GM12878 (cell line): ENCODE measurements at regions not wholly inside any gene's neighbourhood (a gene's known extent, or its start where the extent isn't known, plus 50 kb on each side); places are given as distances from the start of the nearest gene placed in this dataset.

Experiments used
- ATAC-seq: fragments of 200-7000 bp; cut with Tn5 transposase; 3 replicates; pipeline ENCODE4 v1.9.1; 2020; ENCODE audit warnings: mild to moderate bottlenecking, moderate library complexity
- BruUV-seq: library from RNA; stranded (reverse); fragments of 400-500 nt; replicated peaks from 2 replicates; lab custom pipeline; 2021; lab: Mats Ljungman, UMichigan
- CTCF ChIA-PET: fragments of 300-600 bp; sonication (Branson Sonifier 250); formaldehyde crosslinking; extraction: SDS; loops from one replicate; lab custom pipeline; 2021; ENCODE audit warnings: inconsistent platforms; lab: Yijun Ruan, JAX
- POLR2A ChIA-PET: fragments of 350-600 bp; formaldehyde crosslinking; extraction: SDS; loops from one replicate; lab custom pipeline; 2021; ENCODE audit warnings: inconsistent platforms; lab: Charles Lee
- RAD21 ChIA-PET: fragments of 300-600 bp; sonication (Branson Sonifier 250); formaldehyde crosslinking; loops from one replicate; lab custom pipeline; 2023; ENCODE audit warnings: antibody characterized with exemption; ENCODE audit not compliant: unreplicated experiment; lab: Charles Lee
- SMC1A ChIA-PET: fragments of 300-600 bp; sonication (Branson Sonifier 250); formaldehyde crosslinking; loops from one replicate; lab custom pipeline; 2023; ENCODE audit not compliant: unreplicated experiment, uncharacterized antibody; lab: Charles Lee
- DNase-seq: peaks from one replicate; pipeline ENCODE4 v3.0.0-alpha.2; 2011; ENCODE audit warnings: low read depth, low spot score
- FAIRE-seq: peaks from 3 replicates; lab custom pipeline; 2011; peaks lifted over from hg19 to GRCh38; lab: Jason Lieb, UNC
- H2AFZ ChIP-seq: 2 replicates; pipeline ENCODE4 v1.6.0; 2011; ENCODE audit warnings: low read depth, low read length, control low read depth; ENCODE audit not compliant: control insufficient read depth
- H3K27ac ChIP-seq: 2 replicates; pipeline ENCODE4 v1.5.1; 2011; ENCODE audit warnings: control low read depth; ENCODE audit not compliant: control insufficient read depth, insufficient read depth
- H3K27me3 ChIP-seq, 2 experiments: replicated peaks in 1 of 2; 2 replicates each; pipeline versions ENCODE4 v1.6.0 to v1.6.1; 2011; ENCODE audit warnings: low read length in 1 of 2; ENCODE audit not compliant: control insufficient read depth in 2 of 2, insufficient read depth in 2 of 2
- H3K36me3 ChIP-seq, 2 experiments: 2 replicates each; pipeline ENCODE4 v1.5.1; 2011; ENCODE audit warnings: low read length in 1 of 2; ENCODE audit not compliant: control insufficient read depth in 2 of 2, insufficient read depth in 2 of 2
- H3K4me1 ChIP-seq: 2 replicates; pipeline ENCODE4 v1.6.1; 2011; ENCODE audit warnings: mild to moderate bottlenecking, low read length, moderate library complexity, mixed read lengths; ENCODE audit not compliant: control insufficient read depth, insufficient read depth
- H3K4me2 ChIP-seq: 2 replicates; pipeline ENCODE4 v1.6.0; 2011; ENCODE audit warnings: control low read depth; ENCODE audit not compliant: control insufficient read depth, insufficient read depth
- H3K4me3 ChIP-seq: fragments of 200-600 bp; sonication (generic); 2 replicates; pipeline ENCODE4 v1.5.1; 2016
- H3K79me2 ChIP-seq: 2 replicates; pipeline ENCODE4 v1.6.0; 2011; ENCODE audit warnings: low read length; ENCODE audit not compliant: control insufficient read depth, insufficient read depth
- H3K9ac ChIP-seq: 2 replicates; pipeline ENCODE4 v1.8.0; 2011; ENCODE audit warnings: low read length, control low read depth, mixed read lengths; ENCODE audit not compliant: control insufficient read depth, insufficient read depth
- H3K9me3 ChIP-seq: replicated peaks from 3 replicates; pipeline ENCODE4 v1.5.1; 2011; ENCODE audit warnings: mild to moderate bottlenecking, low read length; ENCODE audit not compliant: control insufficient read depth, insufficient read depth
- H4K20me1 ChIP-seq: 2 replicates; pipeline ENCODE4 v1.6.0; 2011; ENCODE audit not compliant: control insufficient read depth, insufficient read depth
- BCL11A ChIP-seq: IDR thresholded peaks from 2 replicates; pipeline ENCODE4 v1.6.1; 2011; ENCODE audit warnings: low read depth, low read length
- CBX3 ChIP-seq: fragments of 200-600 bp; sonication (generic); IDR thresholded peaks from 2 replicates; pipeline ENCODE4 v1.6.1; 2016; ENCODE audit warnings: low read depth, borderline replicate concordance
- CEBPB ChIP-seq, 2 experiments: fragments of 150-350 bp in 1 of 2; IDR thresholded peaks; 2 replicates each; pipeline ENCODE4 v1.6.1; 2012 to 2014; ENCODE audit warnings: low read depth in 2 of 2, low read length in 2 of 2, borderline replicate concordance in 1 of 2, inconsistent platforms in 1 of 2
- DPF2 ChIP-seq: fragments of 450-650 bp; IDR thresholded peaks from 2 replicates; pipeline ENCODE4 v1.6.1; 2017; ENCODE audit warnings: mild to moderate bottlenecking
- HDGF ChIP-seq: fragments of 450-650 bp; IDR thresholded peaks from 2 replicates; pipeline ENCODE4 v1.6.1; 2016; ENCODE audit warnings: antibody characterized with exemption
- JUNB ChIP-seq: IDR thresholded peaks from 2 replicates; pipeline ENCODE4 v1.6.1; 2016; ENCODE audit warnings: antibody characterized with exemption, mild to moderate bottlenecking
- POLR2A ChIP-seq: IDR thresholded peaks from 2 replicates; pipeline ENCODE4 v1.6.1; 2011; ENCODE audit warnings: low read depth, mild to moderate bottlenecking, low read length
- RB1 ChIP-seq: fragments of 450-650 bp; formaldehyde crosslinking; IDR thresholded peaks from 2 replicates; pipeline ENCODE4 v1.6.1; 2017; ENCODE audit warnings: mild to moderate bottlenecking, borderline replicate concordance
- SIX5 ChIP-seq: IDR thresholded peaks from 2 replicates; pipeline ENCODE4 v1.6.1; 2011; ENCODE audit warnings: mild to moderate bottlenecking, low read depth, low read length, moderate library complexity; ENCODE audit not compliant: severe bottlenecking
- SUPT20H ChIP-seq: IDR thresholded peaks from 2 replicates; pipeline ENCODE4 v1.6.1; 2011; ENCODE audit warnings: low read depth, mild to moderate bottlenecking, low read length, moderate library complexity, borderline replicate concordance; ENCODE audit not compliant: control insufficient read depth
- WRNIP1 ChIP-seq: IDR thresholded peaks from 2 replicates; pipeline ENCODE4 v1.6.1; 2011; ENCODE audit warnings: low read depth, low read length, improper control_type of control experiment, borderline replicate concordance
- YY1 ChIP-seq: IDR thresholded peaks from 2 replicates; pipeline ENCODE4 v1.6.1; 2011; ENCODE audit warnings: low read depth, mild to moderate bottlenecking, low read length
- ZNF207 ChIP-seq: fragments of 450-650 bp; IDR thresholded peaks from 2 replicates; pipeline ENCODE4 v1.6.1; 2014; ENCODE audit warnings: antibody characterized with exemption, mild to moderate bottlenecking, borderline replicate concordance
- ZNF24 ChIP-seq: fragments of 450-650 bp; IDR thresholded peaks from 2 replicates; pipeline ENCODE4 v1.6.1; 2017; ENCODE audit warnings: antibody characterized with exemption, mild to moderate bottlenecking
- WGBS: methylation state at CpG from one replicate; pipeline ENCODE4 v1.1.6; 2016; ENCODE audit warnings: low lambda C conversion rate; ENCODE audit not compliant: insufficient replicate concordance, insufficient coverage; ENCODE audit errors: missing lambda C conversion rate; 5-methylcytosine and 5-hydroxymethylcytosine counted together
- in situ Hi-C: fragments of 300-500 bp; cut with MboI; formaldehyde crosslinking; loops from 9 replicates; pipeline ENCODE4 v1.14.3; 2018; ENCODE audit warnings: mixed read lengths
- intact Hi-C: fragments of 100-400 bp; cut with micrococcal nuclease; formaldehyde crosslinking; loops from one replicate; pipeline ENCODE4 v1.14.2; 2022; ENCODE audit not compliant: unreplicated experiment
- TF ChIP-seq, protein P1 (sequence below): fragments of 450-650 bp; IDR thresholded peaks from 2 replicates; pipeline ENCODE4 v1.6.1; 2014; ENCODE audit warnings: mild to moderate bottlenecking
- TF ChIP-seq, protein P2 (sequence below): fragments of 450-650 bp; IDR thresholded peaks from 2 replicates; pipeline ENCODE4 v1.6.1; 2017; ENCODE audit warnings: mild to moderate bottlenecking, low read depth, inconsistent platforms; ENCODE audit not compliant: poor library complexity, severe bottlenecking
- TF ChIP-seq, protein P3 (sequence below): IDR thresholded peaks from 2 replicates; pipeline ENCODE4 v1.6.1; 2011; ENCODE audit warnings: low read depth, low read length, improper control_type of control experiment, borderline replicate concordance

DNA sequence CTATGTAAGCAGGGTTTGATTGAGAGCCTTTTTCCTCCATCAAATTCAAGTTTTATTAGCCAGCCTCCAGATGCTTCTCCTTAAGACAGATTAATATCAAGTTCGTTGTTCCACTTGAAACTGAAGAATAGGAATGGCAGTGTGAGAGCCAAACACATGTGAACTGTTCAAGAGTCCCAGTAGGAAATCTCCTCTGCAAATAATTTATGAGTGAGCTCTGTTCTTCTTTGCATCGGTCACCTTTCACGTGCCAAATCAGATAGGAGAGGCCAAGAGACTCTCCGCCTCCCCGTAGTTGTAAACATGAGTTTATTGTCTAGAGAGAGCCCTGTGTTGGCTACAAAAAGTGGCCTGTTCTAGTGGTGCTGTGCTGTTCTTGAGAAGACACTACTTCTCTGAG lies 372.1 kb upstream of the NR2F2 start (continued):
- TF ChIP-seq CEBPB (IDR thresholded peaks at IDR 0.05; ENCODE audit: borderline replicate concordance in 1 of 2, low read depth in 2 of 2, low read length in 2 of 2) (no peak), JUNB (no peak)

GRCh38 chr15:95968856-95969255 lies 361.6 kb upstream of the NR2F2 start:
- H3K27me3 ChIP-seq, result no peaks in the 10 kb centered on the region
- H3K36me3 ChIP-seq, result no peaks in the 10 kb centered on the region
- POLR2A ChIA-PET, result no interaction called here
- TF ChIP-seq, protein P1, sequence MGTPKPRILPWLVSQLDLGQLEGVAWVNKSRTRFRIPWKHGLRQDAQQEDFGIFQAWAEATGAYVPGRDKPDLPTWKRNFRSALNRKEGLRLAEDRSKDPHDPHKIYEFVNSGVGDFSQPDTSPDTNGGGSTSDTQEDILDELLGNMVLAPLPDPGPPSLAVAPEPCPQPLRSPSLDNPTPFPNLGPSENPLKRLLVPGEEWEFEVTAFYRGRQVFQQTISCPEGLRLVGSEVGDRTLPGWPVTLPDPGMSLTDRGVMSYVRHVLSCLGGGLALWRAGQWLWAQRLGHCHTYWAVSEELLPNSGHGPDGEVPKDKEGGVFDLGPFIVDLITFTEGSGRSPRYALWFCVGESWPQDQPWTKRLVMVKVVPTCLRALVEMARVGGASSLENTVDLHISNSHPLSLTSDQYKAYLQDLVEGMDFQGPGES, result no peak
- TF ChIP-seq, protein P2, sequence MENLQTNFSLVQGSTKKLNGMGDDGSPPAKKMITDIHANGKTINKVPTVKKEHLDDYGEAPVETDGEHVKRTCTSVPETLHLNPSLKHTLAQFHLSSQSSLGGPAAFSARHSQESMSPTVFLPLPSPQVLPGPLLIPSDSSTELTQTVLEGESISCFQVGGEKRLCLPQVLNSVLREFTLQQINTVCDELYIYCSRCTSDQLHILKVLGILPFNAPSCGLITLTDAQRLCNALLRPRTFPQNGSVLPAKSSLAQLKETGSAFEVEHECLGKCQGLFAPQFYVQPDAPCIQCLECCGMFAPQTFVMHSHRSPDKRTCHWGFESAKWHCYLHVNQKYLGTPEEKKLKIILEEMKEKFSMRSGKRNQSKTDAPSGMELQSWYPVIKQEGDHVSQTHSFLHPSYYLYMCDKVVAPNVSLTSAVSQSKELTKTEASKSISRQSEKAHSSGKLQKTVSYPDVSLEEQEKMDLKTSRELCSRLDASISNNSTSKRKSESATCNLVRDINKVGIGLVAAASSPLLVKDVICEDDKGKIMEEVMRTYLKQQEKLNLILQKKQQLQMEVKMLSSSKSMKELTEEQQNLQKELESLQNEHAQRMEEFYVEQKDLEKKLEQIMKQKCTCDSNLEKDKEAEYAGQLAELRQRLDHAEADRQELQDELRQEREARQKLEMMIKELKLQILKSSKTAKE, result no peak
- TF ChIP-seq YY1, result no peak
- TF ChIP-seq HDGF, result no peak
- TF ChIP-seq ZNF24, result no peak
- TF ChIP-seq DPF2, result no peak
- TF ChIP-seq WRNIP1, result no peak
- TF ChIP-seq SUPT20H, result no peak
- TF ChIP-seq POLR2A, result no peak
- no peak for TF ChIP-seq RB1
- TF ChIP-seq, protein P3, sequence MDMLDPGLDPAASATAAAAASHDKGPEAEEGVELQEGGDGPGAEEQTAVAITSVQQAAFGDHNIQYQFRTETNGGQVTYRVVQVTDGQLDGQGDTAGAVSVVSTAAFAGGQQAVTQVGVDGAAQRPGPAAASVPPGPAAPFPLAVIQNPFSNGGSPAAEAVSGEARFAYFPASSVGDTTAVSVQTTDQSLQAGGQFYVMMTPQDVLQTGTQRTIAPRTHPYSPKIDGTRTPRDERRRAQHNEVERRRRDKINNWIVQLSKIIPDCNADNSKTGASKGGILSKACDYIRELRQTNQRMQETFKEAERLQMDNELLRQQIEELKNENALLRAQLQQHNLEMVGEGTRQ, result no peak
- no peak for TF ChIP-seq ZNF207
- TF ChIP-seq CBX3, result no peak
- no peak for TF ChIP-seq BCL11A
- TF ChIP-seq SIX5, result no peak
- H3K4me1 ChIP-seq, result peaks cover 12% of the 10 kb centered on the region
- no peaks in the 10 kb centered on the region for H3K79me2 ChIP-seq
- in situ Hi-C loops (no loop called here), intact Hi-C loops (no loop called here)
- no peak overlapping the region for H3K27ac ChIP-seq
- no peaks in the 10 kb centered on the region for H4K20me1 ChIP-seq
- RAD21 ChIA-PET, result no interaction called here
- H3K4me2 ChIP-seq, result no peak overlapping the region
- DNase-seq (no peak), ATAC-seq (no peak), FAIRE-seq (no peak)
- 90% methylated on average over 5 of the region's 5 CpGs for WGBS
- peaks cover 2% of the 10 kb centered on the region; the same call in 2 of the 3 replicates for H3K9me3 ChIP-seq
- BruUV-seq, result no TSS peak
- H3K9ac ChIP-seq, result no peak overlapping the region
- H3K4me3 ChIP-seq, result no peak overlapping the region
- H2AFZ ChIP-seq, result no peak overlapping the region
- CTCF ChIA-PET, result interaction anchor here (0.6 to 1.1 kb wide), 2 partner anchors 40 to 681 kb away, joined by 3 read pairs; no protein-coding TSS in a partner anchor
- SMC1A ChIA-PET, result interaction anchor here (0.9 to 1.6 kb wide), 4 partner anchors 20 to 104 kb away, joined by 3 to 6 read pairs (median 4); no protein-coding TSS in a partner anchor
